ENCODE measurements at regions not wholly inside any gene's neighbourhood (a gene's known extent, or its start where the extent isn't known, plus 50 kb on each side); places are given as distances from the start of the nearest gene placed in this dataset.

- Histone ChIP-seq H3K27ac (ENCODE audit: low read length) (no peak overlapping the region), H3K4me3 (ENCODE audit: low read length) (no peak overlapping the region), H2AFZ (ENCODE audit: low read depth, low read length) (no peak overlapping the region), H3K4me1 (ENCODE audit: low read length) (peaks cover 9% of the 10 kb centered on the region; the same call in 1 of the 2 replicates), H4K20me1 (ENCODE audit: insufficient read depth, low read length) (no peaks in the 10 kb centered on the region), H3K79me2 (ENCODE audit: low read length) (no peaks in the 10 kb centered on the region), H3K4me2 (ENCODE audit: low read length) (no peak overlapping the region), H3K27me3 (ENCODE audit: low read depth, low read length) (no peaks in the 10 kb centered on the region), H3K9me3 (ENCODE audit: insufficient read depth, low read length) (peaks cover 7% of the 10 kb centered on the region; the same call in 1 of the 2 replicates), H3K36me3 (replicated peaks; ENCODE audit: low read depth, low read length) (peaks cover 8% of the 10 kb centered on the region), H3K9ac (ENCODE audit: low read length) (no peak overlapping the region)
- TF ChIP-seq EZH2phosphoT487 (IDR thresholded peaks at IDR 0.05; ENCODE audit: low read depth), result no peak
- TF ChIP-seq, protein P1, sequence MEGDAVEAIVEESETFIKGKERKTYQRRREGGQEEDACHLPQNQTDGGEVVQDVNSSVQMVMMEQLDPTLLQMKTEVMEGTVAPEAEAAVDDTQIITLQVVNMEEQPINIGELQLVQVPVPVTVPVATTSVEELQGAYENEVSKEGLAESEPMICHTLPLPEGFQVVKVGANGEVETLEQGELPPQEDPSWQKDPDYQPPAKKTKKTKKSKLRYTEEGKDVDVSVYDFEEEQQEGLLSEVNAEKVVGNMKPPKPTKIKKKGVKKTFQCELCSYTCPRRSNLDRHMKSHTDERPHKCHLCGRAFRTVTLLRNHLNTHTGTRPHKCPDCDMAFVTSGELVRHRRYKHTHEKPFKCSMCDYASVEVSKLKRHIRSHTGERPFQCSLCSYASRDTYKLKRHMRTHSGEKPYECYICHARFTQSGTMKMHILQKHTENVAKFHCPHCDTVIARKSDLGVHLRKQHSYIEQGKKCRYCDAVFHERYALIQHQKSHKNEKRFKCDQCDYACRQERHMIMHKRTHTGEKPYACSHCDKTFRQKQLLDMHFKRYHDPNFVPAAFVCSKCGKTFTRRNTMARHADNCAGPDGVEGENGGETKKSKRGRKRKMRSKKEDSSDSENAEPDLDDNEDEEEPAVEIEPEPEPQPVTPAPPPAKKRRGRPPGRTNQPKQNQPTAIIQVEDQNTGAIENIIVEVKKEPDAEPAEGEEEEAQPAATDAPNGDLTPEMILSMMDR (IDR thresholded peaks at IDR 0.05; ENCODE audit: low read depth, low read length), result no peak
Observed at GRCh38 chr12:90399357-90399756, 555.6 kb downstream of the CCER1 start.

GRCh38 chr12:90398285-90398836 is 556.6 kb downstream of the CCER1 start:
- TF ChIP-seq, protein P1 (IDR thresholded peaks at IDR 0.05; ENCODE audit: low read depth, low read length), result no peak
- TF ChIP-seq EZH2phosphoT487 (IDR thresholded peaks at IDR 0.05; ENCODE audit: low read depth), result no peak
- no peaks in the 10 kb centered on the region for H4K20me1 ChIP-seq (ENCODE audit: insufficient read depth, low read length)
- no peaks in the 10 kb centered on the region for H3K79me2 ChIP-seq (ENCODE audit: low read length)
- no peaks in the 10 kb centered on the region for H3K27me3 ChIP-seq (ENCODE audit: low read depth, low read length)
- peaks cover 8% of the 10 kb centered on the region for H3K36me3 ChIP-seq (replicated peaks; ENCODE audit: low read depth, low read length)
- no peak overlapping the region for H3K4me3 ChIP-seq (ENCODE audit: low read length)
- H2AFZ ChIP-seq (ENCODE audit: low read depth, low read length), result no peak overlapping the region
- H3K9ac ChIP-seq (ENCODE audit: low read length), result no peak overlapping the region
- no peak overlapping the region for H3K4me2 ChIP-seq (ENCODE audit: low read length)
- no peak overlapping the region for H3K27ac ChIP-seq (ENCODE audit: low read length)
- H3K9me3 ChIP-seq (ENCODE audit: insufficient read depth, low read length), result peaks cover 7% of the 10 kb centered on the region; the same call in 1 of the 2 replicates
- H3K4me1 ChIP-seq (ENCODE audit: low read length), result no peaks in the 10 kb centered on the region

DNA sequence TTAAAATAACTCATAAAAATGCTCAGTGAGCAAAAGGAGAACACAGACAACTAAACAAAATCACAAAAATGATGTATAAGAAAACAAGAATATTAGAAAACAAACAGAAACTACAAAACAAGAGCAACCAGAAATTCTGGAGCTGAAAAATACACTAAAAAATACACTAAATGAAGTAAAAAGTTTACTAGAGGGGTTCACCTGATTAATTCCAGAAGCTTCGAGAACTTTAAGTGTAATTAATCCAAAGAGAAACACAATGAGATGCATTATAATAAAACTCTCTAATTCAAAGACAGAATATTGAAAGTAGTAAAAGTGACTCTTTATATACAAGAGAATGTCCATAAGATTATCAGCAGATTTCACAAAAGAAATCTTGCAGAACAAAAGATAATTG is 558.4 kb downstream of the CCER1 start:
- Histone ChIP-seq H3K4me2 (ENCODE audit: low read length) (no peak overlapping the region), H3K79me2 (ENCODE audit: low read length) (no peaks in the 10 kb centered on the region), H4K20me1 (ENCODE audit: insufficient read depth, low read length) (no peaks in the 10 kb centered on the region), H2AFZ (ENCODE audit: low read depth, low read length) (no peak overlapping the region), H3K36me3 (replicated peaks; ENCODE audit: low read depth, low read length) (peaks cover 8% of the 10 kb centered on the region), H3K27ac (ENCODE audit: low read length) (no peak overlapping the region), H3K9ac (ENCODE audit: low read length) (no peak overlapping the region), H3K9me3 (ENCODE audit: insufficient read depth, low read length) (peaks cover 7% of the 10 kb centered on the region; the same call in 1 of the 2 replicates), H3K4me1 (ENCODE audit: low read length) (no peaks in the 10 kb centered on the region), H3K4me3 (ENCODE audit: low read length) (no peak overlapping the region), H3K27me3 (ENCODE audit: low read depth, low read length) (no peaks in the 10 kb centered on the region)
- TF ChIP-seq EZH2phosphoT487 (IDR thresholded peaks at IDR 0.05; ENCODE audit: low read depth), result no peak
- TF ChIP-seq, protein P1 (IDR thresholded peaks at IDR 0.05; ENCODE audit: low read depth, low read length), result no peak

GRCh38 chr12:90393652-90394051 is 561.3 kb downstream of the CCER1 start:
- H3K4me2 ChIP-seq (ENCODE audit: low read length), result no peak overlapping the region
- H3K27ac ChIP-seq (ENCODE audit: low read length), result no peak overlapping the region
- peaks cover 8% of the 10 kb centered on the region for H3K36me3 ChIP-seq (replicated peaks; ENCODE audit: low read depth, low read length)
- TF ChIP-seq, protein P1 (IDR thresholded peaks at IDR 0.05; ENCODE audit: low read depth, low read length), result no peak
- TF ChIP-seq EZH2phosphoT487 (IDR thresholded peaks at IDR 0.05; ENCODE audit: low read depth), result no peak
- peaks cover 7% of the 10 kb centered on the region; the same call in 1 of the 2 replicates for H3K9me3 ChIP-seq (ENCODE audit: insufficient read depth, low read length)
- H2AFZ ChIP-seq (ENCODE audit: low read depth, low read length), result no peak overlapping the region
- H4K20me1 ChIP-seq (ENCODE audit: insufficient read depth, low read length), result no peaks in the 10 kb centered on the region
- H3K4me3 ChIP-seq (ENCODE audit: low read length), result no peak overlapping the region
- no peak overlapping the region for H3K9ac ChIP-seq (ENCODE audit: low read length)
- H3K4me1 ChIP-seq (ENCODE audit: low read length), result no peaks in the 10 kb centered on the region
- no peaks in the 10 kb centered on the region for H3K27me3 ChIP-seq (ENCODE audit: low read depth, low read length)
- no peaks in the 10 kb centered on the region for H3K79me2 ChIP-seq (ENCODE audit: low read length)
